Body of pancreas (tissue), 4 donors: ENCODE measurements at regions not wholly inside any gene's neighbourhood (a gene's known extent, or its start where the extent isn't known, plus 50 kb on each side); places are given as distances from the start of the nearest gene placed in this dataset.
"Not testable (repeated sequence)": the region's sequence is repeated elsewhere in the genome, so short reads cannot be mapped to it uniquely, and the experiment has no call there.

ENCODE experiments used
- ATAC-seq: fragments of 150-250 bp; one replicate; pipeline ENCODE4 v1.9.1; 2016
- DNase-seq, 4 donors: peaks; one replicate each; pipeline ENCODE4 v3.0.0-alpha.2; 2019
- H3K27ac ChIP-seq, 4 donors: fragments of 200-600 bp; sonication (generic); 1 replicate in 3 of 4; 2 replicates in 1 of 4; pipeline versions ENCODE4 v1.5.1 to v1.6.1; 2016 to 2019; ENCODE audit warnings: mild to moderate bottlenecking in 1 of 4, mixed read lengths in 1 of 4, moderate library complexity in 1 of 4
- H3K27me3 ChIP-seq, 2 donors: fragments of 200-600 bp; sonication (generic); one replicate each; pipeline ENCODE4 v1.6.0; 2016; ENCODE audit warnings: mild to moderate bottlenecking in 1 of 2
- H3K36me3 ChIP-seq, 2 donors: fragments of 200-600 bp; sonication (generic); replicated peaks in 1 of 2; 2 replicates each; pipeline ENCODE4 v1.5.1; 2016; ENCODE audit warnings: low read depth in 2 of 2; ENCODE audit not compliant: insufficient read depth in 1 of 2
- H3K4me1 ChIP-seq: fragments of 200-600 bp; sonication (generic); one replicate; pipeline ENCODE4 v1.6.0; 2016
- H3K4me3 ChIP-seq, 2 donors: fragments of 200-600 bp; sonication (generic); 1 replicate in 1 of 2; 2 replicates in 1 of 2; pipeline ENCODE4 v1.5.1; 2016 to 2019
- H3K9me3 ChIP-seq, 3 donors: fragments of 200-600 bp; sonication (generic); 1 replicate in 2 of 3; 2 replicates in 1 of 3; pipeline ENCODE4 v1.5.1; 2016
- POLR2A ChIP-seq, 3 donors: fragments of 450-650 bp; IDR thresholded peaks; one replicate each; pipeline ENCODE4 v1.6.1; 2016; ENCODE audit warnings: antibody characterized with exemption in 3 of 3, mild to moderate bottlenecking in 2 of 3
- WGBS, 2 donors: methylation state at CpG; one replicate each; pipeline ENCODE4 v1.1.5; 2017; 5-methylcytosine and 5-hydroxymethylcytosine counted together
- intact Hi-C: fragments of 100-400 bp; cut with DNase I; formaldehyde crosslinking; loops from one replicate; pipeline ENCODE4 v1.15.1; 2023
- TF ChIP-seq, protein P1 (sequence below), 7 experiments: fragments of 450-650 bp in 4 of 7; fragments of 200-600 bp in 3 of 7; sonication (generic) in 3 of 7; IDR thresholded peaks; one replicate each; pipeline ENCODE4 v1.5.1; 2016 to 2019; ENCODE audit warnings: antibody characterized with exemption in 7 of 7

- intact Hi-C loops: no loop called here
- no peak for DNase-seq
- no peak overlapping the region for H3K4me3 ChIP-seq
- TF ChIP-seq, protein P1, sequence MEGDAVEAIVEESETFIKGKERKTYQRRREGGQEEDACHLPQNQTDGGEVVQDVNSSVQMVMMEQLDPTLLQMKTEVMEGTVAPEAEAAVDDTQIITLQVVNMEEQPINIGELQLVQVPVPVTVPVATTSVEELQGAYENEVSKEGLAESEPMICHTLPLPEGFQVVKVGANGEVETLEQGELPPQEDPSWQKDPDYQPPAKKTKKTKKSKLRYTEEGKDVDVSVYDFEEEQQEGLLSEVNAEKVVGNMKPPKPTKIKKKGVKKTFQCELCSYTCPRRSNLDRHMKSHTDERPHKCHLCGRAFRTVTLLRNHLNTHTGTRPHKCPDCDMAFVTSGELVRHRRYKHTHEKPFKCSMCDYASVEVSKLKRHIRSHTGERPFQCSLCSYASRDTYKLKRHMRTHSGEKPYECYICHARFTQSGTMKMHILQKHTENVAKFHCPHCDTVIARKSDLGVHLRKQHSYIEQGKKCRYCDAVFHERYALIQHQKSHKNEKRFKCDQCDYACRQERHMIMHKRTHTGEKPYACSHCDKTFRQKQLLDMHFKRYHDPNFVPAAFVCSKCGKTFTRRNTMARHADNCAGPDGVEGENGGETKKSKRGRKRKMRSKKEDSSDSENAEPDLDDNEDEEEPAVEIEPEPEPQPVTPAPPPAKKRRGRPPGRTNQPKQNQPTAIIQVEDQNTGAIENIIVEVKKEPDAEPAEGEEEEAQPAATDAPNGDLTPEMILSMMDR (IDR thresholded peaks at IDR 0.05): no peak
- TF ChIP-seq POLR2A (IDR thresholded peaks at IDR 0.05): no peak
- H3K27ac ChIP-seq: no peak overlapping the region
- no peaks in the 10 kb centered on the region for H3K9me3 ChIP-seq
- H3K4me1 ChIP-seq: no peaks in the 10 kb centered on the region
- no peak for ATAC-seq
- H3K36me3 ChIP-seq: no peaks in the 10 kb centered on the region
- no peaks in the 10 kb centered on the region for H3K27me3 ChIP-seq
Observed at GRCh38 chr2:138095336-138095735, 131.1 kb downstream of the HNMT start.

GRCh38 chr2:138099288-138099687, 135.0 kb downstream of the HNMT start:
- H3K27ac ChIP-seq, DNase-seq, ATAC-seq, H3K4me1 ChIP-seq, H3K9me3 ChIP-seq, H3K36me3 ChIP-seq, H3K4me3 ChIP-seq, H3K27me3 ChIP-seq, intact Hi-C loops: not testable (repeated sequence)
- 95% methylated on average over 3 of the region's 3 CpGs for WGBS, 2 donors

DNA sequence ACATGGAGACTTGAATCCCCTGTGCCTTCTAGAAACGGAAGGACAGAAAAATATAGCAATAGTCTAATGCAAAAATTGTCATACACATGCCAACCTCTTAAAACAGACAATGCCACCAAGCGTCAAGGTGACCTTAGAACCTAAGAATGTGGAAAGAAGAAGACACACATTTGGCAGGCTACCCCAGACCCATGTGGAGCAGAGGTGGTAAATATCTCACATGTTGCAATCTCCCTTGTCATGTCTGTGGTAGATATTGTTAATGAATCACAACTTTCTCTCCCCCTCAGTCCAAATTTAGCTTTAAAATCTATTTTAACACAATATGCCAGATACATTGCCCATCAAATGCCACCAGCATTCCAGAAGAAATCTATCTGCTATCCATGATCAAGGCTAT, 137.4 kb downstream of the HNMT start:
- Histone ChIP-seq H3K4me1 (no peaks in the 10 kb centered on the region), H3K4me3 (no peak overlapping the region), H3K36me3 (no peaks in the 10 kb centered on the region), H3K27me3 (no peaks in the 10 kb centered on the region), H3K27ac (no peak overlapping the region), H3K9me3 (no peaks in the 10 kb centered on the region)
- 86 to 91% methylated on average over 2 of the region's 2 CpGs for WGBS, 2 donors
- intact Hi-C loops: no loop called here
- TF ChIP-seq POLR2A (IDR thresholded peaks at IDR 0.05): no peak
- TF ChIP-seq, protein P1 (IDR thresholded peaks at IDR 0.05): no peak
- DNase-seq (no peak), ATAC-seq (no peak)

DNA sequence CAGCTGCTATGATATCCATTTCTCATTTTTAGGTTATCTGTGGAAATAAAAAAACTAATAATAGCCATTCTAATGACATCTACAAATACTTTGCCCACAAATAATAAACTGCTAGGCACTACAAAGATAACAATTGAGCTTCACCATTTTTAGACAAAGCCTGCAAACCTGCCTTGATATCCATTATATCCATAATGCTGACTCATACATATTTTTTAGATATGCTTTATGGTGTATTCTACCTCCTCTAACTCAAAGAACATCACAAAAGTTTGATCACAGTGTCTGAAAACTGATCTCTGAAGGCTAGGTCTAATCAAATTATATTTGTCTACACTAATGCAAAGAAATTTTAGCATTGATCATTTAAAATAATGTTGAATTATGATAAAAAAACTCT, 138.4 kb downstream of the HNMT start:
- intact Hi-C loops: no loop called here
- no peak overlapping the region for H3K27ac ChIP-seq
- TF ChIP-seq, protein P1 (IDR thresholded peaks at IDR 0.05): no peak
- TF ChIP-seq POLR2A (IDR thresholded peaks at IDR 0.05): no peak
- no peaks in the 10 kb centered on the region for H3K36me3 ChIP-seq
- ATAC-seq: no peak
- no peaks in the 10 kb centered on the region for H3K9me3 ChIP-seq
- H3K27me3 ChIP-seq: no peaks in the 10 kb centered on the region
- DNase-seq: no peak
- no peak overlapping the region for H3K4me3 ChIP-seq
- no peaks in the 10 kb centered on the region for H3K4me1 ChIP-seq

DNA sequence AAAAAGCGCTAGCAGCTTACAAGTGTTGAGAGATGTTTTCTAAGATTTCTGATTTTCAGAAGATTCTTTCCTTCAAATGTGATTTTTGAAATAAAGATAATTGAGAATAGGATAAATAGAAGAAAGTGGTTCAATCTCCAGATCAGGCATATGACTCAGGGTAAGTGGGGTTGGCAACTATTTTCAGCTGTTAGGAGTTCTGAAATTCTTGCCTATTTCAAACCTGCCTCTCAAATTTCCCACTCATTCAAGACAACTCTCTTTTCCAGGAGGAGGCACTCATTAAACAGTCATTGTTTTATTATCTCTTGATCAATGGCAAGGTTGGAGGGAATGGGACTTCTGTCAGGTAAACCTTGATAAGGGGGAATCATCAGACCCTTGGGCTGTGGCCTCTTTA, 138.9 kb downstream of the HNMT start:
- Histone ChIP-seq H3K27me3 (no peaks in the 10 kb centered on the region), H3K27ac (no peak overlapping the region), H3K36me3 (no peaks in the 10 kb centered on the region), H3K9me3 (no peaks in the 10 kb centered on the region), H3K4me1 (no peaks in the 10 kb centered on the region), H3K4me3 (no peak overlapping the region)
- 93 to 98% methylated on average over 1 of the region's 1 CpG for WGBS, 2 donors
- ATAC-seq (no peak), DNase-seq (no peak)
- TF ChIP-seq, protein P1 (IDR thresholded peaks at IDR 0.05): no peak
- TF ChIP-seq POLR2A (IDR thresholded peaks at IDR 0.05): no peak
- intact Hi-C loops: no loop called here
